B cell (primary cell): ENCODE measurements at regions not wholly inside any gene's neighbourhood (a gene's known extent, or its start where the extent isn't known, plus 50 kb on each side); places are given as distances from the start of the nearest gene placed in this dataset.

ENCODE experiments used
- ATAC-seq: fragments of 200-7000 bp; cut with Tn5 transposase; one replicate; pipeline ENCODE4 v1.10.0; 2021; ENCODE audit warnings: low read depth, mild to moderate bottlenecking, moderate number of reproducible peaks, moderate library complexity
- CTCF ChIA-PET: fragments of 350-600 bp; sonication (Branson Sonifier 250); formaldehyde crosslinking; loops from one replicate; lab custom pipeline; 2021; ENCODE audit warnings: antibody characterized with exemption, inconsistent platforms; lab: Charles Lee
- POLR2A ChIA-PET: fragments of 350-600 bp; sonication (Branson Sonifier 250); formaldehyde crosslinking; loops from one replicate; lab custom pipeline; 2021; ENCODE audit warnings: antibody characterized with exemption; lab: Charles Lee
- DNase-seq: peaks from one replicate; pipeline ENCODE4 v3.0.0; 2013
- H2AFZ ChIP-seq: 2 replicates; pipeline ENCODE4 v1.6.1; 2012; ENCODE audit warnings: mild to moderate bottlenecking, low read depth, low read length; ENCODE audit not compliant: insufficient read depth, poor library complexity, severe bottlenecking
- H3K27ac ChIP-seq, 2 donors: 1 replicate in 1 of 2; 2 replicates in 1 of 2; pipeline ENCODE4 v1.5.1; 2012 to 2013; ENCODE audit warnings: low read length in 2 of 2, mild to moderate bottlenecking in 2 of 2, moderate library complexity in 1 of 2
- H3K27me3 ChIP-seq, 4 experiments: fragments of 200-600 bp in 1 of 4; sonication (generic) in 1 of 4; replicated peaks in 1 of 4; 1 replicate in 2 of 4; 2 replicates in 2 of 4; pipeline versions ENCODE4 v1.6.1 to v1.7.0; 2013 to 2016; ENCODE audit warnings: low read length in 3 of 4, mild to moderate bottlenecking in 2 of 4, mixed read lengths in 1 of 4, moderate library complexity in 1 of 4; ENCODE audit not compliant: insufficient read depth in 4 of 4, control insufficient read depth in 3 of 4; ENCODE audit errors: control extremely low read depth in 1 of 4
- H3K36me3 ChIP-seq, 2 experiments: replicated peaks in 1 of 2; 1 replicate in 1 of 2; 2 replicates in 1 of 2; pipeline versions ENCODE4 v1.6.1 to v1.7.1; 2013; ENCODE audit warnings: low read length in 1 of 2; ENCODE audit not compliant: insufficient read depth in 2 of 2, control insufficient read depth in 1 of 2; ENCODE audit errors: control extremely low read depth in 1 of 2, extremely low read depth in 1 of 2
- H3K4me1 ChIP-seq, 2 donors: fragments of 200-600 bp in 1 of 2; sonication (generic) in 1 of 2; 1 replicate in 1 of 2; 2 replicates in 1 of 2; pipeline versions ENCODE4 v1.5.1 to v1.6.1; 2013 to 2017; ENCODE audit warnings: low read length in 2 of 2; ENCODE audit not compliant: control insufficient read depth in 2 of 2, insufficient read depth in 2 of 2
- H3K4me2 ChIP-seq: replicated peaks from 2 replicates; pipeline ENCODE3; 2012; ENCODE audit warnings: mild to moderate bottlenecking, low read depth, low read length; ENCODE audit not compliant: poor library complexity, severe bottlenecking
- H3K4me3 ChIP-seq, 5 experiments: fragments of 200-600 bp in 1 of 5; sonication (generic) in 1 of 5; 1 replicate in 3 of 5; 2 replicates in 2 of 5; pipeline versions ENCODE4 v1.5.1 to v1.7.0; 2011 to 2016; ENCODE audit warnings: low read length in 4 of 5, mild to moderate bottlenecking in 4 of 5, low read depth in 2 of 5, control low read depth in 1 of 5, moderate library complexity in 1 of 5; ENCODE audit not compliant: insufficient read depth in 1 of 5; ENCODE audit errors: control extremely low read depth in 1 of 5, extremely low read depth in 1 of 5
- H3K79me2 ChIP-seq: fragments of 200-600 bp; sonication (generic); one replicate; pipeline ENCODE4 v1.6.0; 2016; ENCODE audit warnings: low read length; ENCODE audit not compliant: control insufficient read depth, insufficient read depth
- H3K9ac ChIP-seq: fragments of 200-600 bp; sonication (generic); 2 replicates; pipeline ENCODE4 v1.6.1; 2017; ENCODE audit warnings: mild to moderate bottlenecking, low read length, moderate library complexity
- H3K9me3 ChIP-seq, 3 donors: one replicate each; pipeline versions ENCODE4 v1.6.1 to v1.7.1; 2013; ENCODE audit warnings: low read length in 2 of 3; ENCODE audit not compliant: control insufficient read depth in 2 of 3, insufficient read depth in 1 of 3; ENCODE audit errors: control extremely low read depth in 1 of 3
- H4K20me1 ChIP-seq: 2 replicates; pipeline ENCODE4 v1.6.0; 2012; ENCODE audit warnings: mild to moderate bottlenecking, low read length; ENCODE audit not compliant: insufficient read depth, control insufficient read depth, poor library complexity, severe bottlenecking
- H3K27ac Mint-ChIP-seq: one replicate; pipeline ENCODE4 v1.8.0; 2021; ENCODE audit warnings: mixed read lengths
- H3K27me3 Mint-ChIP-seq: one replicate; pipeline ENCODE4 v1.8.0; 2021; ENCODE audit warnings: mixed read lengths
- H3K4me1 Mint-ChIP-seq: one replicate; pipeline ENCODE4 v1.8.0; 2021; ENCODE audit warnings: mixed read lengths
- H3K4me3 Mint-ChIP-seq: one replicate; pipeline ENCODE4 v1.8.0; 2021; ENCODE audit warnings: mixed read lengths
- H3K9me3 Mint-ChIP-seq: one replicate; pipeline ENCODE4 v1.8.0; 2022; ENCODE audit warnings: mixed read lengths; ENCODE audit not compliant: insufficient read depth
- CTCF ChIP-seq: fragments of 200-600 bp; IDR thresholded peaks from one replicate; pipeline ENCODE4 v1.8.0; 2022; ENCODE audit warnings: antibody characterized with exemption, mild to moderate bottlenecking
- EZH2 ChIP-seq: IDR thresholded peaks from 2 replicates; pipeline ENCODE4 v1.6.1; 2012; ENCODE audit warnings: borderline replicate concordance, low read depth, mild to moderate bottlenecking, moderate library complexity, low read length; ENCODE audit not compliant: insufficient read depth, poor library complexity, severe bottlenecking
- WGBS: methylation state at CpG from one replicate; pipeline ENCODE4 v1.1.5; 2013; ENCODE audit warnings: missing lambda C conversion rate; ENCODE audit not compliant: insufficient coverage; 5-methylcytosine and 5-hydroxymethylcytosine counted together
- intact Hi-C: fragments of 100-400 bp; cut with micrococcal nuclease; formaldehyde crosslinking; loops from one replicate; pipeline ENCODE4 v1.10.0; 2022

- ATAC-seq (no peak), DNase-seq (no peak)
- CTCF ChIA-PET = no interaction called here
- no CpG with 5 or more reads among the region's 4 CpGs for WGBS
- no peaks in the 10 kb centered on the region for H3K27me3 Mint-ChIP-seq
- no peak overlapping the region for H3K27ac Mint-ChIP-seq
- no peak overlapping the region for H3K4me3 Mint-ChIP-seq
- no peak overlapping the region for H3K4me2 ChIP-seq
- no peak for TF ChIP-seq EZH2
- TF ChIP-seq CTCF = no peak
- H3K27me3 ChIP-seq = no peaks in the 10 kb centered on the region
- H2AFZ ChIP-seq = no peak overlapping the region
- no peaks in the 10 kb centered on the region for H3K9me3 Mint-ChIP-seq
- H4K20me1 ChIP-seq = no peaks in the 10 kb centered on the region
- no peaks in the 10 kb centered on the region for H3K79me2 ChIP-seq
- intact Hi-C loops = no loop called here
- no peak overlapping the region for H3K9ac ChIP-seq
- H3K4me1 Mint-ChIP-seq = no peaks in the 10 kb centered on the region
- no peak overlapping the region for H3K27ac ChIP-seq
- no peaks in the 10 kb centered on the region for H3K4me1 ChIP-seq
- POLR2A ChIA-PET = no interaction called here
- no peaks in the 10 kb centered on the region for H3K36me3 ChIP-seq
- no peak overlapping the region for H3K4me3 ChIP-seq
- H3K9me3 ChIP-seq = peaks cover 0 to 9% (median 0%) of the 10 kb centered on the region in 3 donors
Observed at GRCh38 chr7:16174253-16174652, 247.1 kb downstream of the CRPPA start.

GRCh38 chr7:16172366-16172765 is 249.0 kb downstream of the CRPPA start:
- DNase-seq (no peak), ATAC-seq (no peak)
- 67% methylated on average over 1 of the region's 2 CpGs for whole genome bisulfite sequencing
- H3K9ac ChIP-seq = no peak overlapping the region
- Mint-ChIP-seq H3K4me1 (no peaks in the 10 kb centered on the region), H3K9me3 (no peaks in the 10 kb centered on the region), H3K27ac (no peak overlapping the region), H3K4me3 (no peak overlapping the region), H3K27me3 (no peaks in the 10 kb centered on the region)
- H3K4me1 ChIP-seq = no peaks in the 10 kb centered on the region
- H3K9me3 ChIP-seq = peaks cover 0 to 9% (median 0%) of the 10 kb centered on the region in 3 donors
- H3K27ac ChIP-seq = no peak overlapping the region
- H2AFZ ChIP-seq = no peak overlapping the region
- no peaks in the 10 kb centered on the region for H3K27me3 ChIP-seq
- H3K79me2 ChIP-seq = no peaks in the 10 kb centered on the region
- no peak overlapping the region for H3K4me3 ChIP-seq
- intact Hi-C loops = no loop called here
- no peaks in the 10 kb centered on the region for H3K36me3 ChIP-seq
- H3K4me2 ChIP-seq = no peak overlapping the region
- H4K20me1 ChIP-seq = no peaks in the 10 kb centered on the region
- TF ChIP-seq CTCF (no peak), EZH2 (no peak)
- CTCF ChIA-PET = no interaction called here
- POLR2A ChIA-PET = no interaction called here
